OCI-LY3 (cell line): ENCODE measurements at regions not wholly inside any gene's neighbourhood (a gene's known extent, or its start where the extent isn't known, plus 50 kb on each side); places are given as distances from the start of the nearest gene placed in this dataset.

Experiments used
- H2AFZ ChIP-seq: fragments of 200-600, 300-600 bp; shearing (Covaris generic); 2 replicates; pipeline ENCODE4 v1.6.0; 2014; ENCODE audit warnings: antibody characterized with exemption, low read depth, low read length
- H3K27ac ChIP-seq: fragments of 200-600, 300-600 bp; sonication (generic); 2 replicates; pipeline ENCODE4 v1.5.1; 2014; ENCODE audit warnings: mild to moderate bottlenecking, low read length, moderate library complexity, mixed read lengths
- H3K27me3 ChIP-seq: fragments of 200-600, 300-600 bp; sonication (generic); 2 replicates; pipeline ENCODE4 v1.6.1; 2014; ENCODE audit warnings: low read depth, low read length, mixed read lengths
- H3K36me3 ChIP-seq: fragments of 200-600, 300-600 bp; sonication (generic); replicated peaks from 2 replicates; pipeline ENCODE3; 2014; ENCODE audit warnings: low read depth, low read length, mixed read lengths
- H3K4me1 ChIP-seq: fragments of 300-600, 200-600 bp; sonication (generic); 2 replicates; pipeline ENCODE4 v1.6.1; 2014; ENCODE audit warnings: low read length, mixed read lengths
- H3K4me2 ChIP-seq: fragments of 200-600, 300-600 bp; sonication (generic); 2 replicates; pipeline ENCODE4 v1.6.1; 2014; ENCODE audit warnings: low read length, mixed read lengths
- H3K4me3 ChIP-seq: fragments of 300-600, 200-600 bp; sonication (generic); 2 replicates; pipeline ENCODE4 v1.5.1; 2014; ENCODE audit warnings: antibody characterized with exemption, mild to moderate bottlenecking, low read length, moderate library complexity
- H3K79me2 ChIP-seq: fragments of 300-600, 200-600 bp; shearing (Covaris generic); 2 replicates; pipeline ENCODE4 v1.6.1; 2014; ENCODE audit warnings: mild to moderate bottlenecking, low read length, mixed read lengths
- H3K9ac ChIP-seq: fragments of 300-600, 200-600 bp; shearing (Covaris generic); 2 replicates; pipeline ENCODE4 v1.6.0; 2014; ENCODE audit warnings: mild to moderate bottlenecking, low read length, moderate library complexity
- H3K9me3 ChIP-seq: fragments of 200-600, 300-600 bp; shearing (Covaris generic); 2 replicates; pipeline ENCODE4 v1.6.1; 2014; ENCODE audit warnings: low read length, mixed read lengths; ENCODE audit not compliant: insufficient read depth
- H4K20me1 ChIP-seq: fragments of 200-600, 300-600 bp; sonication (generic); 2 replicates; pipeline ENCODE4 v1.6.1; 2016; ENCODE audit warnings: low read length, mixed read lengths; ENCODE audit not compliant: insufficient read depth
- EZH2phosphoT487 ChIP-seq: fragments of 200-600 bp; shearing (Covaris generic); IDR thresholded peaks from 2 replicates; pipeline ENCODE4 v1.6.1; 2018; ENCODE audit warnings: antibody characterized with exemption, mixed run types, low read depth
- TF ChIP-seq, protein P1 (sequence below): fragments of 200-600, 300-600 bp; sonication (generic); IDR thresholded peaks from 2 replicates; pipeline ENCODE4 v1.5.1; 2014; ENCODE audit warnings: antibody characterized with exemption, low read length, low read depth

DNA sequence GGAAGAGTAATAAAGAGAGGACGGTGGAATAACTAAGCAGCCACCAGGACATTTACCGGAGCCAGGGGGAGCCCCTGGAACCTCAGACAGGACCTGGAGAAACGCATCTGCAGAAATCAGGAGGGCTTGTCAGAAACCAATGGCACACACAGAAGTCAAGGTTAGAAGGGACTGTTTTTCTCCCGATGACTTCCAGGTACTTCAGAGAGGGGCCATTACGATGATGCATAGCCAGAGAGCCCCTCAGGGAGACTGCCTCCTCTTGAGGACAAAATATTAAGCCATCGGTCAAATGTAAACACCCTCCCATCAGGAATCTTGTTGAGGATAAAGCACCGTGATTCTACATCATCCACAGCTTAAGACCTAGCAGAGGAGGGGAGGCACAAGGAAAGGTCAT lies 333.6 kb upstream of the CDH5 start:
- Histone ChIP-seq H3K27me3 (no peaks in the 10 kb centered on the region), H3K4me1 (no peaks in the 10 kb centered on the region), H3K4me2 (no peak overlapping the region), H3K36me3 (no peaks in the 10 kb centered on the region), H3K27ac (no peak overlapping the region), H4K20me1 (no peaks in the 10 kb centered on the region), H3K9me3 (no peaks in the 10 kb centered on the region), H2AFZ (no peak overlapping the region), H3K9ac (no peak overlapping the region), H3K79me2 (no peaks in the 10 kb centered on the region), H3K4me3 (no peak overlapping the region)
- no peak for TF ChIP-seq EZH2phosphoT487
- TF ChIP-seq, protein P1, sequence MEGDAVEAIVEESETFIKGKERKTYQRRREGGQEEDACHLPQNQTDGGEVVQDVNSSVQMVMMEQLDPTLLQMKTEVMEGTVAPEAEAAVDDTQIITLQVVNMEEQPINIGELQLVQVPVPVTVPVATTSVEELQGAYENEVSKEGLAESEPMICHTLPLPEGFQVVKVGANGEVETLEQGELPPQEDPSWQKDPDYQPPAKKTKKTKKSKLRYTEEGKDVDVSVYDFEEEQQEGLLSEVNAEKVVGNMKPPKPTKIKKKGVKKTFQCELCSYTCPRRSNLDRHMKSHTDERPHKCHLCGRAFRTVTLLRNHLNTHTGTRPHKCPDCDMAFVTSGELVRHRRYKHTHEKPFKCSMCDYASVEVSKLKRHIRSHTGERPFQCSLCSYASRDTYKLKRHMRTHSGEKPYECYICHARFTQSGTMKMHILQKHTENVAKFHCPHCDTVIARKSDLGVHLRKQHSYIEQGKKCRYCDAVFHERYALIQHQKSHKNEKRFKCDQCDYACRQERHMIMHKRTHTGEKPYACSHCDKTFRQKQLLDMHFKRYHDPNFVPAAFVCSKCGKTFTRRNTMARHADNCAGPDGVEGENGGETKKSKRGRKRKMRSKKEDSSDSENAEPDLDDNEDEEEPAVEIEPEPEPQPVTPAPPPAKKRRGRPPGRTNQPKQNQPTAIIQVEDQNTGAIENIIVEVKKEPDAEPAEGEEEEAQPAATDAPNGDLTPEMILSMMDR: no peak

DNA sequence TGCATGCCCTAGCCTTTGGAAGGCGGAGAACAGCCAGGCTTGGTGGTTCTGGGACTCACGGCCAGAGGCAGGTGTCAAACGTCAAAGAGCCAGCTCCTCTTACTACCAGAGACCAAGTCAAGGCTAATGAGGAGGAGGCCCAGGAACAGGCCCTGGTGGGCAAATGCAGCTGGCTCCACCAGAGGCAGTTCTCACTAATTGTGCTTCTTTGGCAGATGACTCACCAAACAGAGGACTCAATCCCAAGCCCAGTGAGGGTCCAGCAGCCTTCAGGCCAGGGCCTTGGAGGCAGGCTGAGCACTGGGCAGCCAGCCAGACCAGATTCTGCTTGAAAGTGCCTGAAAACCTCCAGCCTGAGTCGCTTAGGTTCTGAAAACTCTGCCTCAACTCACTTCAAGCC lies 336.5 kb upstream of the CDH5 start:
- H2AFZ ChIP-seq: no peak overlapping the region
- H3K4me3 ChIP-seq: no peak overlapping the region
- TF ChIP-seq, protein P1: no peak
- TF ChIP-seq EZH2phosphoT487: no peak
- no peaks in the 10 kb centered on the region for H3K79me2 ChIP-seq
- no peaks in the 10 kb centered on the region for H3K4me1 ChIP-seq
- no peak overlapping the region for H3K9ac ChIP-seq
- no peaks in the 10 kb centered on the region for H4K20me1 ChIP-seq
- no peak overlapping the region for H3K27ac ChIP-seq
- H3K27me3 ChIP-seq: no peaks in the 10 kb centered on the region
- H3K9me3 ChIP-seq: no peaks in the 10 kb centered on the region
- H3K4me2 ChIP-seq: no peak overlapping the region
- H3K36me3 ChIP-seq: no peaks in the 10 kb centered on the region

DNA sequence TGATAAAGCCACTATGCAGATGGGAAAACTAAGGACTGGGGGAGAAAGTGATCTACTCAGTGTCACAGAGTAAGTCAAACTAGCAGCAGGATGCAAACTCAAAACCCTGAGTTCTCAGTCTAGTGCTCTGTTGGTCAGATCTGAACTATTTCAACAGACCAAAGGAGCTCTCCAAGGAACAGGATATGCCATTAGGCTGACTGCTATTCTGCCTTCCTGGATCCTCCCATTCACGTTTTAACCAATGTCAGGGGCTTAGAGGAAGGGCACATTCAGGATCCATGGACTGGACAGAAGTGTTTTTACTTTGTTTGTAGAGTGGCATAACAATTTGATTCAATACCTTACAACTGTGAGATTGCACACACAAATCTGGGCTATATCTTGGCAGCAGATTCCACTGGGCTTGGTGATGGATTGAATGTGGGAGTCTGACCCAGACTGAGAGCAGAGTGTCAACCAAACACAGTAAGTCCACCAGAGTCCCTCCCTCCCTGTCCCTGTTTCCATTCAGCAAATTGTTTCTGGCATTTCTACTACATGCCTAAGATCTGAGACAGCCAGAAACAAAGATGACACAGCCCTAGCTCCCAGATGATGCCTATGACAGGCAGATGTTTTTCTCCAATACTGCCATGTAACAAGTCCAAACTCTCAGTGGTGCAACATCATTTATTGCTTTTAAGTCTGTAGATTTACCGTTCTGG lies 337.8 kb upstream of the CDH5 start:
- Histone ChIP-seq H3K36me3 (no peaks in the 10 kb centered on the region), H2AFZ (no peak overlapping the region), H3K9ac (no peak overlapping the region), H4K20me1 (no peaks in the 10 kb centered on the region), H3K27me3 (no peaks in the 10 kb centered on the region), H3K4me2 (no peak overlapping the region), H3K4me3 (no peak overlapping the region), H3K79me2 (no peaks in the 10 kb centered on the region), H3K9me3 (no peaks in the 10 kb centered on the region), H3K27ac (no peak overlapping the region), H3K4me1 (no peaks in the 10 kb centered on the region)
- TF ChIP-seq, protein P1: no peak
- no peak for TF ChIP-seq EZH2phosphoT487

DNA sequence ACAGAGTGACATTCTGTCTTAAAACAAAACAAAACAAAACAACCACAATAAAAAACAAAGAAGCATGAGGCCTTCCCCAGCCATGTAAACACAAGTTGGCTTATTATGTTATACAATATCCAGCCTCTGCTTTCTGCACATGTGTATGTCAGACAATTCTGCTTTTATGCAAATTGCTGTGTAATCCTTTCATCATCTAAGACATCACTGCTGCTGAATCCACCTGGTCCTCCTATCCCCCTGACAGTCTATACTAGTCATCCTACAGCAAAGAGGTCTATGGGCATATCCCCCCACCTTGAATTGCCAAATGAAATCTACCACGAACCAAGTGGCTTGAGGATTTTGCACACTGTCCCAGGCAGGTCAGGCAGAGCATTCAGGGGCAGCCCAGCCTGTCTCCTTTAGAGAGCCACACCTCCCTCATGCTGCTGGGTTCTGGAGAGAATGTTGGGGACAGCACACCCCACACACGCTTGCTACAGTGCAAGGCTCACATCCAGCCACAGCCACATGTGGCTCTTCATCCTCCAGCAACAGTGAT lies 339.6 kb upstream of the CDH5 start:
- Histone ChIP-seq H3K36me3 (no peaks in the 10 kb centered on the region), H3K4me2 (no peak overlapping the region), H2AFZ (no peak overlapping the region), H3K4me3 (no peak overlapping the region), H3K79me2 (no peaks in the 10 kb centered on the region), H3K9me3 (no peaks in the 10 kb centered on the region), H3K27me3 (no peaks in the 10 kb centered on the region; the same call in 1 of the 2 replicates), H3K27ac (no peak overlapping the region), H4K20me1 (no peaks in the 10 kb centered on the region), H3K4me1 (no peaks in the 10 kb centered on the region), H3K9ac (no peak overlapping the region)
- TF ChIP-seq, protein P1: no peak
- TF ChIP-seq EZH2phosphoT487: no peak
